HG02885 (cell line): ENCODE measurements at regions not wholly inside any gene's neighbourhood (a gene's known extent, or its start where the extent isn't known, plus 50 kb on each side); places are given as distances from the start of the nearest gene placed in this dataset.
A peak's percentile ranks its signal among the peaks of the same experiment; 100 is the strongest.

Experiments used
- ATAC-seq: cut with Tn5 transposase; IDR thresholded peaks from one replicate; pipeline ENCODE4 v1.9.1; 2021; ENCODE audit warnings: mild to moderate bottlenecking; ENCODE audit not compliant: unreplicated experiment, poor library complexity

DNA sequence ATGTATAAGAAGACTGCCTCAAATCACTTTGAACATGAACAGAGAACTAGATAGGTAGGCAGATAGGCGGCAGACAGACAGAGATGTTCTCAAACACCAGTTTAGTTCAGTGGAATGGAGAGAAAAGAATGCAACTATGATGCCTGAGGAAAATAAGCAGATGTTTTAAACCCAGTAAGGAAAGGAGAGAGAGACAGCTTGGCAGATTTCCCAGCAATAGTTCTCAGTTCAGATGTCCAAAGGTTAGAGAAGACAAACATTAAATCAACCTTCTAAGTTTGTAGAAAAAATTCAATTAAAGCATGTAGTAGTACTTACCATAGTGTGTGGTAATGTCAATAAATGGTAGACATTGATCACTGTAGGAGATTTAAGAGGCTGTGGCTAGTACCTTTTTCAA lies 209.6 kb upstream of the PFN2 start:
- ATAC-seq, result no peak

DNA sequence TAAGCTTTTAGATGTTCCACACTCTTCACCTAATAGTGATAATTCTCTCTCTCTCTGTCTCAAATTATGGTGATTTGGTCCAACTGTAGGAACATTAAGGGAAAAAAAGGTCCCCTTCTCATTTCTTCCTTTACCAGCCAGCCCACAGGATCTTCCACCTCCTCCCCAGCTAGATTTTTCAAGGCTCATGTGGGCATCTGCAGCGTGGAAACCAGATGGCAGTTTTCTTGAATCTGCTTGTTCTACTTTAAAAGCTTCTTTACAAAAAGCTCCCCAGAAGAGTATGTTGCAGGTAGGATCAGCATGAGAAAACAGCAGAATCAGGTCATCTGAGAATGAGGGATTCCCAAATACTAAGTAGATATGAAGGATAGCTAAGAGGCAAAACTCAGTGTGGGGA lies 208.6 kb upstream of the PFN2 start:
- ATAC-seq, result no peak

DNA sequence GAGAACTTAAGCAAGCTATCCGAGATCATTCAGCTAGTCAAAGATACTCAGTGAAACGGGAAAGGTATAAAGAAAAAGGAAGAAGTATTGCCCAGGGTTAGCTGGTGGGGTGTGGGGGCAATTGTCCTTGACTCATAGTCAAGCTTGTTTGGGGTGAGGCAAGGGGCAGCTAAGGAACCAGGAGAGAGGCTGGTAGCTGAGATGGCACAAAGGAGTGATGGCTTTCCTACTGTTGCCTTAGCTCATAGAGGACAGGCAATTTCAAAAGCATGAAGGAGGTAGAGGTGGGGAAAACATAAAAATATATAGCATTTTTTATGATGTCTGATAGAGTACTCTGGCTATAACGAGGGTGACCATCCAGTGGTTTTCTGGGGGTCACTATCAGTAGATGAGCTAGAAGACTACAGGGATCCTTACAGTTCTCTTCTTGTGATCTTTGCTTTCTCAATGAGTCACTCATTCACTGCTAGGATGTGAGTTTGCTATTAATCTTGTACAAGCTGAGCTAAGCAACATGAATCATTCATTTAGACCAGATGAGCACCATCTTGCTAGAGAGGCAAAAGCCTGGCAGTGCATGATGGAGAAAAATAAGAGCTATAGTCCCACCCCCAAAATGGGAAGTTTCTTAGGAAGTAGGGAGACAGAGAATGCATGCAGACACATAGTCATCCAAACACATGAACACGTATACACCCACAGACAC lies 207.1 kb upstream of the PFN2 start:
- ATAC-seq, result no peak

DNA sequence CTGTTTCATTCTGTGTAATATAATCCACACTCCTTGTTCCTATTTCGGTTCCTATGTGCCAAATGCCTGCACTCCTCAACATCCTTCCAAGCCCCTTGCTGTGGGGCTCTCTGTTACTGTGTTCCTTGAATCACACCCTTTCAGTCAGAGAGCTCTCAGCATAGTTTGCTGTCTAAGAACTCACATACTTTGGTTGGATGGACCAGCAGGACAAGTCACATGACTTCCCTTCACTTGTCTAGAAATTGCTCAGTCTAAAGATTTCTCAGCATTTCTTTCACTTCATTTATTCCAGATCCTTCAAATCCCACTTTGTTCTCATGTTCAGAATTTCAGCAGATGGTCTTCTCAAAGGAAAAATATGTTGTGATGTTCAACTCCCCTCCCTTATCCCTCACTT lies 203.5 kb upstream of the PFN2 start:
- no peak for ATAC-seq

DNA sequence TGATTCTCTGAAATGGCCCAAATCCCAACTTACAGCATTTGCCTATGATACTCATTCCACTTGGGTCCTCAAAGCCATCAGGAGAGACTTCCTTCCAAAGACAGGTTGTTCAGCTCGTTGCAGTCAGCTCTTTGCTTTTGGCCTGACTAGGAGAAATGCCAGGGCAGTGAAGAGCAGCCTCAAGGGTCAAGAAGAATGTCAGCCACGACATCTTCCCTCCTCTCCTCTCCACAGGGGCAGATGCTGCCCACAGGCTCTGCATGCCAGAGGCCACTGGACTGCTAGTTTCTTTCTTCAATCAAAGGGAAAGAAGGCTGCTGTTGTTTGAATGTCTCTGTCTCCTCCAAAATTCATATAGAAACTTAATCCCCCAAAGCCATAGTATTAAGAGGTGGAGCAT lies 201.7 kb upstream of the PFN2 start:
- no peak for ATAC-seq

DNA sequence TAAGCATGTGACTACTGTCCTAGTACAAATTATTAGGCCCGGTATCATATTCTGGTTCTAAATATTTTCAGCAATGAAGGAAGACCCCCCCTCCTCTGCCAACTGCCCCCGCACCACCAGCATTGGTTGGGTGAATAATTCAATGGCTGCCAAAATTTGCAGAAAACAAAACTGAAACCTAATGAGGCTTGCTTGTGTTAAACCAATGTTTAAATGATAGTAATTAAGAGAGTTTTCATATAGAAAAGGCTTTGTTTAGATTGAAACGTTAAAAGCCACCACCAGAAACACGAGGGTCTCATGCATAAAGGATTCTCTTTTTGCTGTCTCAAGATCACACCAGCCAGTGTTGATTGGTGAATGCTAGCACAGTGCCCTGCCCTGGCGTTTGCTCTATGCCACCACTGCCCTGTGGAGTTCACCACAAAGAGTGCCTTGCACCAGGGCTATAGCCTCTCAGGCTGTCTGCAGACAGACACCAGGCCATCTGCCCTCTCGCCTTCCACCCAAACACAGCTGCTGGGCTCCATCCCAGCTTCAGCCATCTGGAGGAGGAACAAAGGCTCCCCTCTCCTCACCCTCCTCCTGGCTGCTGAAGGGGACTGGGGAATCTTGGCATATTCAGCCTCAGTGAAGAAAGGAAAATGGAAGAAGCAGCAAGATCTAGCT lies 200.3 kb upstream of the PFN2 start:
- ATAC-seq, result no peak

DNA sequence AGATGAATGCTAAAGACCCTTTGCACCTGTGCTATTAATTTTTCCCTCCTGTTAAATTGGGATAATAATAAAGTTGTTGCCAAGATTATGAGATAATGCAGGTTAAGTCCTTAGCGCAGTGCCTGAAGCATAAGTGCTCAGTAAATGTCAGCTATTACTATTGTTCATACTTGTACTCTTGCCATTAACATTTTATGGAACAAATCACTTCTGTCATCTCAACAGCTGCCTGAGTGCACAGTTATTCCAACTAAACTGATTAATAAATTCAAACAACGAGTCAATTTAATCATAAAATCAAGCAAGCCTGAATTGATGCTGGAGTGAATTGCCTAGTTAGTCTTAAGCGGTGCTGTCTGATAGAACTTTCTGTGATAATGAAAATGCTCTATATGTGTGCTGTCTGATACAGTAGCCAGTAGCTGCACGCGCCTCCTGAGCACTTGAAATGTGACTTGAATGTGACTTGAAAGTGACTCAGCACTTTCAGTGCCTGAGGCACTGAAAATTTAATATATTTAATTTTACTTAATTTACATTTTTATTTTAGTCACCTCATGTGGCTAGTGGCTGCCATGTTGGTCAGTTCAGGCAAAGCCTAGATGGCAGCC lies 198.7 kb upstream of the PFN2 start:
- no peak for ATAC-seq

DNA sequence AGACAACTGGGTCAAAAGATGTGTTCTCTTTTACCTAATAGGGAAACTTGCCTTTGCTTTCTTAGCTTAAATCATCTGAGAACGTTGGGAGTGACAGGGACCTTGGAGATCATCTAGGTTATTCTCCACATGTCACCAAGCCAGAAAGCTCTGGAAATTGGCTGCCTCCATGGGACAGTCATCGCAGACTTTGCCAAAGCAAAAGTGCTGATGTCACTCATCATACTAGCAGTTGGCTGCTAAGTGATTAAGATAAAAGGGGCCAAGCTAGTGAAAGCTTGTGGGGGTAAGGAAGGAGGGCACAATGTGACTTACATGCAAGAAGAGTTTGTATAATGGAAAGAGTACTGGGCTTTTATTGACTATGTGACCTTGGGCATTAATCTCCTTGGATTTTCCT lies 198.0 kb upstream of the PFN2 start:
- no peak for ATAC-seq

DNA sequence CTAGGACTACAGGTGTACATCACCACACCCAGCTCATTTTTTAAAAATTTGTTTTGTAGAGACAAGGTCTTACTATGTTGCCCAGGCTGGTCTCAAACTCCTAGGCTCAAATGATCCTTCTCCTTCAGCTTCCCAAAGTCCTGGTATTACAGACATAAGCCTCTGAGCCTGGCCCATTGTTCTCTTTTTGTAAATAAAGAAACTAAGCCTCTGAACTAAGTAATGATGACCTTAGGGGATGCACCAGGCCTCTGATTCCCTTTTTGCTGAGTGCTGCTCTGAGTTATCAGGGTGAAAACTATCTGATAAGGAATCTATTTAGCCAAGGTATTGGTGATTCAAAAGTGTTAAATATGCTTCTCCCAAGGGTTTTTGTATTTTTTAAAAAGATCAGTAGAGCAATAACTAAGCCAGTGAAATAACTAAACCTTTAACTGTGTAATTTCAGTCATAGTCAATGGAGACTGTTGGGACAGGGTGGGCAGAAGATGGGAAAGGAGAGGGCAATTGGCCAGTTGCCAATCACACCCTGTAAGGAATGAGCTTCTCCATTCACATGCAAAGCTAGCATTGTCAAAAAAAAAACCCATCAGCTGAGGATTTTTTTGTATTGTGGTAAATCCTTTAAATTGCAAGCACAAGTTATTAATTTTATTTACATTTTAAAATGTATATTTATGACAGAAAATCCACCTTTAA lies 194.8 kb upstream of the PFN2 start:
- no peak for ATAC-seq

DNA sequence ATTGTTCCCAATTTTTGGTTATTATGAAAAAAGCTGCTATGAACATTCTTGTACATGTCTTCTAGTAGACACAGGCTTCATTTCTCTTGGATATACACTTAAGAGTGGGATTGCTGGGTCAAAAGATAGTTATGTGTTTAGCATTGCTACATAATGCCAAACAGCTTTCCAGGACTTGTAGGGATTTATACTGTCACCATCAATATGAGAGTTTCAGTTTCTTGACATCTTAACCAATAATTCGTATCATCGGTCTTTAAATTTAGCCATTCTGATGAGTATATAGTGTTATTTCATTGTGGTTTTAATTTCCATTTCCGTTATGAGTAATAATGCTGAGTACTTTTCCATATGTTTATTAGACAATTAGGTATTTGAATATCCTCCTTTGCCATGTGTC lies 190.3 kb upstream of the PFN2 start:
- no peak for ATAC-seq

DNA sequence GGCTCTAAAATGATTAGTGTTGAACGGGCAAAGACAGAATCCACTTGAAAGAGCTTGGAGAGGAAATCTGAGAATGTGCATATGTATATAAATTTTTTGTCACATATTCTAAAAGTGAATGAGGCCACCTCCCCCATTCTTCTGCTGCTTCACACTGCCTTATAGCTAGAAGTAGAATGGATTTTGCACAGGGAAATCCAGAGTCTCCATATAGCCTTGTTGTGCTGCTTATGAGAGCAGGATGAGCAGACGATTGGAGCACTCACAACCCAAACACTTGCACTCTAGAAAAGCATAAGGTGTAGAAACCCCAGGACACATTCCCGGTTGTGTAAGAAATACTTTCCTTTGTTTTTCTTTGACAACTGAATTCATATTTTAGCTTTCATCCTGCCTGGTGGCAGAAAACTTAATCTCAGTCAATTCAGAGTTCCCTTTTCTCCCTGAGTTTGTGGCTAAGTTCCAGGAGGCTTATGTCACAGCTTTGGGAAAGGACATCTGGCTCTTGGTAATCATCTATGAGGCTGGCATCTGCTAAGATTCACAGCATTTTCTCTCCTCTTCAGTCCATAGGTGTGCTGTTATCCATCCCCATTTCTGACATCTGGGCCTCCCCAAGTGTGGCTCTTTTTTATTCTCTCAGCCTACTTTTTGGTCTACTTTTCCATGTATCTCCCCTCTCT lies 188.4 kb upstream of the PFN2 start:
- ATAC-seq, result no peak

DNA sequence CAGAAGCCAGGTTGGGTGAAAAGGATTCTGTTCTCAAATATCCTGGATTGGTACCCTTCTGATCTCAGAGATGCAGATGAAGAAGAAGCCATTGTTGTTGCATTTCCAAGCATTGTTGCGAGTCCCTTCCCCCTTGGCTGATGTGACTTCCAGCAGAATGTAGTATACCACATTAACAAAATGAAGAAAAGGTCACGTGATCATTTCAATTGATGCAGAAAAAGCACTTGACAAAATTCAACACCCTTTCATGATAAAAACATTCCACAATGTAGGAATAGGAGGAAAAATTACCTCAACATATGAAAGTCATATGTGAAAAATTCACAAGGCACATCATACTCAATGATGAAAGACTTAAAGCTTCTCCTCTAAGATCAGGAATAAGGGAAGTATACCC lies 181.9 kb upstream of the PFN2 start:
- no peak for ATAC-seq

DNA sequence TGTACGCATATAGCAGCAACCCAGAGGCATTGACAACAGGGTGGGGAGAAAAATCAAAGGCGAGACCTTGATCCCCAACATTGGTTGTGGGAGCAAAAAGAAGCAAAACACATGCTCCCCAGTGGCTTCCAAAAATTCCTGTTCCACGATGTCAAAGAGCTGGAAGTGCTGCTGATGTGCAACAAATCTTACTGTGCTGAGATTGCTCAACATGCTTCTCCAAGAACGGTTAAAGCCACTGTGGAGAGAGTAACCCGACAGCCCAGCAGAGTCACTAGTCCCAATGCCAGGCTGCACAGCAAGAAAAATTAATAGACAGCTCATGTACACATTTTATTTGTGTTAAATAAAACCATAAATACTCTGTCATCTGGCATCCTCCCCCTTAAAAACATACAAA lies 179.9 kb upstream of the PFN2 start:
- no peak for ATAC-seq

DNA sequence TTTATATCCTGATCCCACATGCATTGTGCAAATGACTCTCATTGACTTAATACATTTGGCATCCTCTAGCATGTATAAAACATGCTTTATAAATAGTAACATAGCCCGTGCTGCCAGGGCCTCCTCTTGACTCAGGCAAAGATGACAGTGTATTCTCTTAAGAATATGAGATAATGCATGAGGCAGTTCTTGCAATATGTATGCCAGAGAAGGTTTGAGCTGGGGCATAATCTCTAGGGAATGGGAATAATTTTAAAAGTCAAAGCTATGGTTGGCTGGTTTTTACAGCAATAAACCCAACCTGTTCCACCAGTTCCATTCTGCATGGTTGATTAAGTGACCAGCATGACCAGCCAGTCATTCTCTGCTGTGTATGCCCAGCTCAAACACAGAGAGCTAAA lies 179.0 kb upstream of the PFN2 start:
- no peak for ATAC-seq

DNA sequence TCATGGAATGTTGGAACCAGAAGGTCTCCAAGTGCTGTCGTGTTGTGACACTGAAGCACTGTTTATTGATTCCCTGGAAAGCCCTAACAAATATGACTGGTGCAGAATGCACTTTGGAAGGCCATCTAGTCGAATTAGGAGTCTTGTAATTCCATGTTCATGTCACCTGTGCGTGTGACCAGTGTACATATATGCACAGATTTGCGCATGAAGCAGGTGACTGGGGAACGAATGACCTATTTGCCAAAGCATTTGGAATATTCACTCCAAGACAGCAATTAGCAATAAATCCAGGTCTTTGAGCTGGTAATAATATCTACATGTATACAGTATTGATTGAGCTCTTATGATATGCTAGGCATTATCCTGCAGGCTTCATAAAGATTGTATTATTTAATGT lies 177.5 kb upstream of the PFN2 start:
- ATAC-seq, result no peak

DNA sequence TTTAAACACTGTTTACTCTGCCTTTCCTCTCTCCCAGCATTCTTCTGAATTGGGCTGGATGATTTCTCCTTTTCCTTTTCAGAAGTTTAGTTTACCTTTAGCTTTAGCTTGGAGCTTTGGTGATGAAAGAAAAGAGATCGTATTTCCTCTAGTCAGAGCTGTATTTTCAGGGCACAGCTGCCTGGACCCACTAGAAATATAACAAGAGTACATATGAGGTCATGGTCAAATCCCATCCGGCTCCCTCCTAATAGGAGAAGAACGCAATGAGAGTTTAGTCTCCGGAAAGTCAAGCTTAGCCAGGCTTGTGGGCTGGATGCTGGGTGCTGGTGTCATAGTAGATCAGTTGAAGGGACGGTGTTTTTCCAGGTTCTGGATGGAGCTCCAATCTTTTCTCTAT lies 177.1 kb upstream of the PFN2 start:
- no peak for ATAC-seq

DNA sequence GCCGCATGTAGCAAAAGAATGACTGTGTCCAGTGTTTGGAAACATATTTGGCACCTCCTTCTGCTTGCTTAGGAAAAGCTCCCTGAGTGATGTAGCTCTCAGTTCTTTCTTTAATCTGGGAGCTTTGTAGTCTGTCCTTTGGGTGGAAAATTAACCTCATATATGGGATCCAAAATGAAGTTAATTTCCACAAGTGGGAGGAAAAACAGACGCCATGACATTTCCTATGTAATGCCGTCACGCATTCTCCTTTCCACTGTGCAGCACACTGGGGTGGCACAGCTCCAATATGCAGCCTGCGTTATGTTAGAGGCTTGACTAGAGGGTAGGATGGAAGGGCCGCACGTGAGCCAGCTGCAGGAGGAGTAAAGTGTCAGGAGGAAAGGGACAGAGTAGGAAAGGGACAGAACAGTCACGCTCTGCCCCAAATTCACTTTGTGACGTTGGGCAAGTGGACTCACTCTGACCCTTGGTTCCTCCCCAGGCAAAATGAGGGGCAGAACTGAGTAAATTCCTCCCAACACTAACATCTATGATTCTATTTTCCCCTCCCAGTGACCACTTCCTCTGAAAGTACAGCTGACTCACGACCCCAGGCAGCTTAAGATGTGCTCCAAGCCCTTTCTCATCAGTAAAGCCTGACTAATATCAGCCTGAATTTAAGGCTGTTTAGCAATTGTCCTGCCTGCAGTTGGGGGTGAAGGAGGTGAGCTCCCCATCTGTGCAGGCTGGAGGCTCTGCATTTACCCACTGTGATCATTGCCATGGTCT lies 176.5 kb upstream of the PFN2 start:
- peak; percentile 54 for ATAC-seq

DNA sequence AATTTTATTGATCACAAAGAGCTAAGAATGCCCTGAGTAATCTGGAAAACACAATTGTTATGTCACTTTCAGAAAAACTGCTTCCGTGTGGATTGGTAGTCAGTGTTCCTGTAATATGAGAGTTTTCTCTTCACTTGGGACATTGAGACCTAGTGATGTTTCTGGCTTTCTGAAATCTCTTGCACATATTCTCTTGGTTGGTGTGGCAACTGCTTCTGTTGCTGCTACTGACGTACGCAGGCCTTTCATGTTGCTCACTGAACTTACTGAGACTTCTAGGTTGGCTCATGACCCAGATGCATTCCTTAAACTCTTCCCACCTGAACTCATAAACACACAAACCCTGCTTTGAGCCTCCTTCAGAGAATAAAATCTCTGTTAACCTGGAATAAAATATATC lies 175.0 kb upstream of the PFN2 start:
- no peak for ATAC-seq

DNA sequence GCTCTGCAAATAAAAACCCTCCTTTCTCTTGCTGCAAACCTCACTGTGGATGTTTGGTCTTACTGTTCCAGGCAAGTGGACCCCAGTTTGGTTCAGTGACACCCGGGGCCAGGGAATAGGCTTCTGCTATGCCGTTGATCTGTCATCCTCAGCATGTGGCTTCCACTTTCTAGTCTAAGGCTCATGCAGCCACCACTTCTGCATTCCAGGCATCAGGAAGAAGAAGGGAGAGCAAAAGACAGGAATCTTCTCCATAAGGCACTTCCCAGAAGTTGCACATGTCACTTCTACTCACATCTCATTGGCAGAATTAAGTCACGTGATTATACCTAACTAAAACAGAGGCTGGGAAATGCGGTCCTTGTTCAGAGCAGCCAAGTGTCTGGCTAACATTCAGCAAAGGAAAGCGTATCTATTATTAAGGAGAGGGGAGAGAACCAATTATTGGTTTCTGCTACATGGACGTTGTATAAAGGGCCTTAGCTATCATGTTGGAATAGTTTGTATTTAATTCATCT lies 173.6 kb upstream of the PFN2 start:
- no peak for ATAC-seq

DNA sequence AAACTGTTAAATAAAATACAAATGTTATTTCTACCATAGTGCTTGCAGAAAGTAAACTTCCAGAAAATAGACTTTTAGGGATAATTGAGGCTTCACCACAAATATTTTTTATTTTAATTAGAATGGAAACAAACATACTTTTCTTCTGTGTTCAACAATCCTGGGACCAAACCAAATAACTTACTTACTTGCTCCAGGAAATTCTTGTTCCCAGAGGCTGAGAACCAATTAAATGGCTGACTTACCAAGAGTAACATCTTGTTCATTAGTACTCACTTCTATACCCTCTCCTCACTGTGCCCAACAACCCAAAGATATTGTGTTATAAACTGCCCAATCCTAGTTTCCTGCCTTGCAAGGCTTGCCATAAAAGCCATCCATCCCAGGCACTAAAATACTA lies 172.2 kb upstream of the PFN2 start:
- no peak for ATAC-seq
